Ovary (tissue), 3 donors: ENCODE measurements at regions not wholly inside any gene's neighbourhood (a gene's known extent, or its start where the extent isn't known, plus 50 kb on each side); places are given as distances from the start of the nearest gene placed in this dataset.

Experiments used
- CTCF ChIP-seq, 3 donors: fragments of 450-650 bp in 2 of 3; fragments of 200-600 bp in 1 of 3; IDR thresholded peaks; one replicate each; pipeline versions ENCODE4 v1.5.1 to v1.8.0; 2016 to 2022; ENCODE audit warnings: antibody characterized with exemption in 3 of 3, mild to moderate bottlenecking in 1 of 3
- POLR2A ChIP-seq: fragments of 450-650 bp; IDR thresholded peaks from one replicate; pipeline ENCODE4 v1.6.1; 2017; ENCODE audit warnings: antibody characterized with exemption, mild to moderate bottlenecking, moderate library complexity
- donor health status: DM: no; HTN: no; CAD: no.

- TF ChIP-seq POLR2A = no peak
- no peak for TF ChIP-seq CTCF (IDR thresholded peaks at IDR 0.05)
Measured at GRCh38 chr5:99788482-99788881, 746.7 kb upstream of the FAM174A start.
